NCI-H1417 treated with DMSO at 0.1 percent for 48 hours (cell line): ENCODE measurements at regions not wholly inside any gene's neighbourhood (a gene's known extent, or its start where the extent isn't known, plus 50 kb on each side); places are given as distances from the start of the nearest gene placed in this dataset.

Source experiments
- DNase-seq: peaks from one replicate; lab custom pipeline; 2025; lab: John Stamatoyannopoulos, UW

DNA sequence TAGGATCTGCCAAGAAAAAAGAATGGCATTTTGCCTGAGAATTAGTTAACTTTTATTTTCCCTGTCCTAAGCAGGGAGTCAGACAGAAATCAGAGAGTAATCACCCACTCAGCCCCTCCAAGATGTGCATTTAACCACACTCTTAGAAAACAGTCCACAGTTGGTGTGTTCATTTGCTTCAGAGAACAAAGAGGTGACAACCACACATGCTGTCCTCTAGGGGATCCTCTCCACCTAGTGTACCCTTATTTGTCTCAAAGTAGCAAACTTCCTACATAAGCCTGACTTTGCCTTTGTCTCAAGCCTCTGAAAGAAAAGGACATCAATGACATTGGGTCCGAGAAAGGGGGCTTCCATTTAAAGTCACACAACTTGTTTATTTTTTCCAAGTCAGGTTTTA lies 107.0 kb upstream of the RFC3 start:
- no peak for DNase-seq

DNA sequence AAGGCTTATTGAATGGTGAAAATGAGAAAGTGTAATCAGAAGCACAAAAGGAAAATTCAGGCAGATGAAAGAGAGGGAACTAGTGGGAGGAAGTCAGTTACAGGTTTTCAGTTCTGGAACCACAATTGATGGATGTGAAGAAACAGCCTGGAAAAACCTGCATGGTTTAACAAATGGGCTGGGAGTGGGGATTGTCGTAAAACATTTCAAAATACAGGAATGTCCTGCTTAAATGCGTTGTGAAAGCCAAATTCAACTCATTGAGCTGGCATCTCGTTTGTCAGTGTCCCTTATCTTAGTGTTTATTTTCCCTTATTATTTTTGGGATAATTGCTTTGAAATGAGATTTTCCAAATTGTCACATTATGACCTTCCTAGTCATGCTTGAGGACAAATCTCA lies 106.5 kb upstream of the RFC3 start:
- no peak for DNase-seq

DNA sequence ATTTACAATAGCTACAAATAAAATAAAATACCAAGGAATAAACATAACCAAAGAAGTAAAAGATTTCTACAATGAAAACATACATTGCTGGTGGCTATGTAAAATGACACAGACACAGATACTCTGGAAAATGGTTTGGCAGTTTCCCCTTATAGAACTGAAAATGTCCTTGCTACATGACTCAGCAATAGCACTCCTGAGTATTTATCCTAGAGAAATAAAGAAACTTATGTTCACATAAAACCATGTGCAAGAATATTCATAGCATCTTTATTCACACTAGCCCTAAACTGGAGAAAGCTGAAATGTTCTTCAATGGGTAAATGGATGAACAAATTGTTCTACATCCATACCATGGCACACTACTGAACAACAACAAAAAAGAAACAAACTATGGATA lies 100.2 kb upstream of the RFC3 start:
- no peak for DNase-seq

DNA sequence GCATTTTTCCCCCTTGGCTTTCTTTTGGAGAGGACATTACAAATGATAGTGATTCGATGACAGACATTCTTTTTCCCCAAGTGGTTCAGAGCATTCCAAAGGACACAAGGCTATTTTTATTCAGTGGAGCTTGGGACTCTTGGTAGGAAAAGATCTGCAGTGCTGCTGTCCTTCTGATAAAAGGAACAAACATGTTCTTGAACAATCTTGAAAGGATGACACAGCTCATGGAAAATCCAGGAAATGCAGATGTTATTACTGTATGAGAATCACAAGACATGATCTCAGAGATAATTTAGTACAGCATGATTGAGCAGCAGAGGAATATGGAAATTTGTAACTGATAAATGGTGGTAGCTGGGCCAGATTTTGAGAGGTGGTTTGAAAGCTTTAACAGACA lies 96.2 kb upstream of the RFC3 start:
- DNase-seq, result no peak

DNA sequence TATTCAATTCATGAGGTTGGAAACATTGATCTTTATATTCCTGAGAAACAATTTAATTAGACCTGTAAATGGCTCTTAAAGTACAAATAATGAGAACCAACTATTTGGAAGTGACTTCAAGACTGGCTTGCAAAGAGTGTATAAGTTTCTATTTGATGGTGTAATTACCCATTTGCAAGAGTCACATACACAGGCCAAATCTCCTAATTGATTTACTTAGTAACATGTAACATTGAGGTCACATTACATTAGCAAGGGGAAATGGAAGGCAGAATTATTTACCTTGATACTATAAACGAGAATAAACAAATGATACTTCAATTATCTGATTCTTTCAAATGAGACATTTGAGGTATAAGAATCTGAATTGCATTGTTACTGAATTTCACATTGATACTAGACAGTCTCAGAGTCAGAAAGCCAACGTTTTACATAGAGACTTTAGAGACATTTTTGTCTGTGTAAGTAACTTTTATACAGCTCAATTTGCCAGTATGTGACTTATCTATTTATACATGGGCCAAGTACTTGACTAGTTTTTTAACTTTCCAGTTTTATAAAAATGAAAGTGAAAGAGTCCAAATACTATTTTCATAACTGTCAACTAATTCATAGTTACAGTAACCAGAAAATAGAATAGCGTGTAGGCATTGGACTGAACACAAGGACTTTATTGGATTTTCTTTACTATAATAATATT lies 95.6 kb upstream of the RFC3 start:
- no peak for DNase-seq

DNA sequence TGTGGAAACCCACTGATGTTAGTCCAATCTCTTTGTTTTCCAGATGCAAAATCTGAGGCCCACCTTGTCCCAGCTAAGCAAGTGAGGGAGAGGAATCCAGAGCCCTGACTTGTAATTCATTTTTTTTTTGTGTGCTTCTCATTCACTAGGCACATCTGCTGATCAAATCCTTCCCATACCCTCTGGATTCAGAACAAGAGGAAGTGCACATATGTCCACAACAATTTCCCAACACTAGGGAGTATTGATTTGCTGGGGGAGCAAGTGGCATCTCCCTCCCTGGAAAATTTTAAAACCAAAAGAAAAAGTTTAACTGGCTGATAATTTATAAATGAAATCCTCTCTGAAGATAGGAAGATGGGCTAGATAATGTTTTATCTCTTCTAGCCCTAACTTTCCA lies 94.6 kb upstream of the RFC3 start:
- DNase-seq, result no peak

DNA sequence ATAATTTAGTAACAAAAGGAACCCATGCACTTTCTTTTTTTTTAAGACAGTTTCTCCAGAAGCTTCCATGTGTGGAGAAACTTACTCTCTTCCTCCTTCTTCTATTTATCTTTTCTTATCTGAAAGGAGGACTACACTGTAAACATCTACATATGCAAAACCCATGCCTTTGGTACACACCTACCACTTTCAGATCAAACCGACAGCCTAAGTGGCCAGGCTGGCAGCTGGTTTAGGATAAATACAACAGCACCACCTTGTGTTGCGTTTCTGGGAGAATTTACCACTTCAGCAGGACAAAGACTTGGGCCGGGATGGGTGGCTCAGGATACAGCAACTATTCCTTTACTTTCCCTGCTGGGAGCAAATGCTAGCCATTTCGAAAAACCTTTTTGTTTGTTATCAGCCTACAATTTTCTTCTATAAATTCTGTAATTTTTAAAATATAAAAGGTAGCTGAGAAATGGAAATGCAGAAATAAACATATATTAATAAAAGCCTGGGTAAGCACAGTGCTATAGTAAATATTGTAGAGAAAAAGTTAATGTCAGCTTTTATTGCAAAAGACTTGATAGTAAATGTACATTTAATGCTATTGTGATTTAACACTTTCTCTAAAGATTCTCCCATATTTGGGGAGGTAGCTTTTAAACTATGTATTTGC lies 94.0 kb upstream of the RFC3 start:
- DNase-seq, result peak; percentile 64

DNA sequence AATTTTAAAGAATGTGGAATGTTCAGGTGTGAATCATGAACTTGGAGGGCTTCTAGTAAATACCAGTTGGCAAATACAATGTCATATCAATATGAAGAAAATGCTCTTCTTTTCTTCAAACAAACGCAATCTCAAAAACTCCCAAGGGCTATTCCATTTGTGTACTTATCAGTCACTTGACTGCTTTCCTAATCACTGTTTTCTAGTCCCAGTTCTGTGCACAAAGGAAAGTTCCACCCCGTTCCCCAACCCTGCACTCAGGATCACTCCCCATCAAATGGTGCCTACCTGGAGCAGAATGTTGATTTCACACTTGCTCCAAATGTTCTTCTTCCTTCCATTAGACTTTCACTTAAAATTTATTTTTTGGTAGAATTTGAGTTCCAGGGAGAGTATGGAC lies 92.6 kb upstream of the RFC3 start:
- DNase-seq, result no peak

DNA sequence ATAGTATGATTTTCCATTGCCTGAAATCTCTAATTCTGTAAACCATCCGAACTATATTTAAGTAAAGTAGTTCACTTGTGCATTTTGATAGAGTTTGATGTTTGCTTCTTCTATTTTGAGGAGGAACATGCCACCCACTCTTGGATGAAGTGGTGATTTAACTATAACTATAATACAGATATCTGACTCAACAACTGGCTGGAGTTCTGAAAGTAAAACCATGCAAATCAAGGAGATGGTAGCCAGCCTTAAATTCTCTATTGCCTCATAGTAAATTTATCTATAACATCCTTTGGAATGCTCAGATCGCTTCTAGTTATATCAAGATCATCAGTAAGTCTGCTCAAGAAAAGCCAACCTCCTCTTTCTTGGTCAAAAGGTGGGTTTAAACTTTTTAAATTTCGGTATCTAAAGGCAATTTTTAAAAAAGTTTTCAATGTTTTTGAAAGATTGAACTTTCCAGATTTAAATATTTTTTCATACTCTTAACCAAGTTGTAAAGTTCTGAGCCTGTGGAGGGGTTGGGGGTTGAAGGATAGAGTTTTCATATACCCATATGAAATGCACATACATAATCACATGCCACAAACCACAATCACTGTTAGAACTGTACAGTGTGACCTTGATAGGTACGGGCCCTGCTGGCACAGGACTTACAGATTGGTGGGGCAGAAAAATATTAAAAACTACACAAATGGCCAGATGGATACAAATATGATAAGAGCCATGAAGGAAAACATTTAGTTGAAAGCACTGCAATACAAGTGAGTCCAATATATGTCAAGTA lies 90.5 kb upstream of the RFC3 start:
- DNase-seq, result no peak

DNA sequence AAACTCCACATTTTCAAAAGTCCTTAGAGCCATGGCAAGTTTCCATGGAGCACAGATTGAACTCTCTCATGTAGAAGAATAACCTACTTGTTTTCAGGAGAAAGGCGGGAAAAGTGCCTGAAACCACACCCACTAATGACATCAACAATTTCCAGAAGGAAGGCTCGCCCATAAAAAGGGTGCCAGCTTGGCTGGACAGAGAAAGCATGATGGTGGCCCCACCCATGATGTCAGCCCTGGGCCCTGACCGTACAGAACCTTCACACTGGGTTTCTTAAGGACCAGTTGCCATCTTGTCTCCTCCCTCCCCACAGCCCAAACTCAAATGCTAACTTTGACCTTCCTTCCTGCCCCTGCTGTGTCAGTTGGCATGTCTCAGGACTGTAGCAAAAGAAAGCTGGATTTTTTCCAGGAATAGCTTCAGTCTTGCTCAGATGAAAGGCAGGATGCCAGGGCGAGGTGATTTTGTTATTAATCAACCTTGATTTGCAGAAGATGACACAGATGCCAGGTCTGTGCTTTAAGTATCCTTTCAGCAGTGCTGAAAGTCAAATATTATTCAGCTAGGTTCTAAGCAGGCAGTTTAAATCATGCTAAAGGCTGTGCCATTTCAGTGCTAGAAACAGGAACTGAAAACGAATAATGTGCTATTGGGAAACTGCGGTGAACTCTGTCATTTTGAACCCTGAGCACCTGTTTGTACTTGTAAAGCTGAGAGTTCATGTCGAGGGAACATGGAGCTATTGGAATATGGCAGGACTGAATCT lies 89.5 kb upstream of the RFC3 start:
- no peak for DNase-seq

DNA sequence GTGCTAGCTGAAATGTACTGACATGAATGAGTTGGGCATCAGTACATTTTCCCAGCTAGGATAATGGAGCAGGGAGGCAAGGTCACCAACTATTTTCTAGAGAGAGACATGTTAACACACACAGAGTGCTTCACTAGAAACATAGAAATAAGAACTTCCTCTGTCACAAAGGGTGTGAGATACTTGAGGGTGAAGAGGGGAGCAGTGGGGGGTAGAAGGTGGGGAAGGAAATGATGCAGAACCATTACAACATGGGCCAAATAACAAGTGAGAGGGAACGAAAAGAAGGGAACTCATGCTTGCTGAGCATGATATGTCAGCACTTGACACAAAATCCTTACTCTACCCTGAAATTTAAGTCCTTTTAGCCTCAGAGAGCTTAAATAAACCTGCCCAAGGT lies 87.8 kb upstream of the RFC3 start:
- no peak for DNase-seq

DNA sequence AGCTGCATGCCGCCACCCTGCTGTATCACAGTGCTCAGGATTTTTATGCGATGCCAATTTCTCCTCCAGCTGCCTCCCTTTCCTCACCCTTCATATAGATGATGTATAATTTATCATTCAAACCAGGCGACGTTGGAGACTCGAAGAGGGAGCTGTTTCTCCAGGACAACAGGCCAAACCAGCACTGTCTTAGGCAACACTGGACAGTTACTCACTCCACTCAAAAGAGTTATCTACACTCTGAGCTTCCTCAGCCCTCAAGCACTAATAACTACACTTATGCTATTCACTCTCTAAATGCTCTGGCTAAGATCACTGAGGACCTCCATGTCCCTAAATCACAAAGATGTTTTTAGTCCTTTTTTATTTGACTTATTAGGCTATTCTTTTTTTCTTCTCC lies 87.3 kb upstream of the RFC3 start:
- DNase-seq, result no peak

DNA sequence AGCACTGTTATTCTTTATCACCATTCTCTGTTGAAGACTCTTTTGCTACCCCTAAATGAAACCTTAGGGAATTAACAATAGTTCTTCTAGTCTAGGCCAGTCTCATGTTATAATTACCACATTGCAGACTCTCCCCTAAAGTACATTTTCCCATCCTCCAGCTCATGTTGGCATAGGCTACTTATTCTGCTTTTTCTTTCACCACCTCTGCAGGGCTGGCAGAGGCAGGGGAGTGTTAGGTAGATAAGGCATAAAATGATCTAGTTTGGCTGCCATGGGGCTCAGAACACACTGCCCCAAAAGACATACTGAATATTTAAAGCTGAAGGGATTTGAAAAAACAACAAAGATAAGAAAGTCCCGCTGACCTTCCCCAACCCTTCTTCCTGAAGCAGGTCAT lies 82.7 kb upstream of the RFC3 start:
- DNase-seq, result no peak

DNA sequence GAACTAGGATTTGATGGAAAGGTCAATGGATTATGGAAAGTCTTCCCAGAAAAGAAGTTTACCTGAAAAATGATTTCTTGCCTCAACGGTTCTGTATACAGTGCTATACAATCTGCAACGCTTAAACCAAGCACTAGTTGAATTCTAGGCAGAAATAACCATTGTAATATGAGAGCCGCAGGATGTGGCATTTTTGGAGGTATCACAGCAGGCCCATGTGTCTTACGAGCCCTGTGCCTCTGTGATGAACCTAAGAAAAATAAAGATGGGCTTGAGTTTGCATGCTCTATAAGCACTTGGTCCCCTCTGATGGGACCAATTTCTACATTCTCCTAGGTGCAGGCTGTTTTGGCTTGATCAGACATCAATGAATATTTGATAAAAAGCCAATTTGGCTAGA lies 78.7 kb upstream of the RFC3 start:
- DNase-seq, result no peak

DNA sequence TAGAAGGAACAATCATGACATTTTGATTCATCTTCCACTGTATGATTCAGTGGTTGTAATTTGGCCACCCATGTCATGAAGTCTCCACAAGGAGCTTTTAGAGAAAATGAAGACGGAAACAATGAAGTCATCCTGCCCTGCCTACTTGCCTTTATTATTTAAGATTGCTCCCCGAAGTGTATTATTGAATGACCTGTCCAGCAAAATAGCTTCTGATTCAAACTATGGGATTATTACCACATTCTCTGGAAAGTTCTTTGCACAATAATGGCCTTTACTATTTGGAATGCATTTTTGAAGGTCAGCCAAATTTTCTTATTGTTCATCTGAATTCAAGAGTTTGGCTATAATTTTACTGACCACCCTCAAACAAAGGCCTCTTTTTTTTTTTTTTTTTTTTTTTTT lies 77.8 kb upstream of the RFC3 start:
- DNase-seq, result no peak

DNA sequence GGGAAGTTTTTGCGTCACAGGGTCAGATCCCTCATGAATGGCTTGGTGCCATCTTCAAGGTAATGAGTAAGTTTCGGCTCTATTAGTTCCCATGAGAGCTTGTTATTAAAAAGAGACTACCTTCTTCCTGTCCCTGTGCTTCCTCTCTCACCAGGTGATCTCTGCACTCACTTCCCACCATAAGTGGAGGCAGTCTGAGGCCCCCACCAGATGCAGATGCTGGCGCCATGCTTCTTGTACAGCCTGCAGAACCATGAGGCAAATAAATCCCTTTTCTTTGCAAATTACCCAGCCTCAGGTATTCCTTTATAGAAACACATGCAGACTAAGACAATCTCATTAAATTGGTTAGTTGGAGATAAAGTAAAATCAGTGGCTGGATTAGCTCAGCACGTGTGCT lies 75.6 kb upstream of the RFC3 start:
- no peak for DNase-seq

DNA sequence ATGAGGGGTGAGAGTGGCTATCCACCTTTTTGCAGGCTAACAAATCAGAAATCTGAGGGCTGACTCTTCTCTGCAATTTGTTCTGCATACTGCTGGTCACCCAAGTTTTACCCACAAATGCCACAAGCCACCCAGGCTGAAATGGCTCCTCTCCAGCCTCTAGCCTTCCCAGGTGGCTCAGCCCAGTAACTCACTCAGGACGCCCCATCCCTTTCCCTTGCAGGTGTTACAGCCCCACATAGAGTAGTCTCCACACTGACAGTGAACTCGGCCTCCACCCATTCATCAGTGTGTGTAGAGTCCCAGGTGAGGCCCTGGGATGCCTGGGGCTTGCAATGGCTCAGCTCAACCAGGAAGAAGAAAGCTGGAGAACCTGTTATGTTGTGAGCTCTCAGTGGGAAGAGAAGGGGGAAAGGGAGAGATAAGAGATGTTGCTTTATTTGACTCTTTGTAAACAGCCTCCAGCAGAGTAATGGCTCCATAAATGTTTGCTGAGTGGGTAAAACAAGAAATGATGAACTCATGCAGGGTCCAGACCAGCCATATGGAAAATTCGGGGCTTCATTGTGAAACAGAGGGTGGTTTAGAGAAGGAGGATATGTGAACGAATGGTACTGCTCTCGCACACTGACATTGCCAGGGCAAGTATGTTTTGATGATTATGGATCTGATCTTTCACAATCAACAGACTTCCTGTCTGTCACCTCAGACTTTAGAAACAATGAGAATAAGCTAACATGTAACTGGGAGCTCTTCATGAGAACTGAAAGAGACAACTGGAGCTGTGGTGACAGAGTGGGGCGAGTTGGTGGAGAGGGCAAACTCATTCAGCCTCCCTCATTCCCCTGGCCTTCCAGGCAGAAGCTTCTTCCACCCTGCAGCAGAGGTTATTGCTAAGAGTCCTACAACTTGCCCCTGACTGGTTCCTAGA lies 74.2 kb upstream of the RFC3 start:
- DNase-seq, result no peak

DNA sequence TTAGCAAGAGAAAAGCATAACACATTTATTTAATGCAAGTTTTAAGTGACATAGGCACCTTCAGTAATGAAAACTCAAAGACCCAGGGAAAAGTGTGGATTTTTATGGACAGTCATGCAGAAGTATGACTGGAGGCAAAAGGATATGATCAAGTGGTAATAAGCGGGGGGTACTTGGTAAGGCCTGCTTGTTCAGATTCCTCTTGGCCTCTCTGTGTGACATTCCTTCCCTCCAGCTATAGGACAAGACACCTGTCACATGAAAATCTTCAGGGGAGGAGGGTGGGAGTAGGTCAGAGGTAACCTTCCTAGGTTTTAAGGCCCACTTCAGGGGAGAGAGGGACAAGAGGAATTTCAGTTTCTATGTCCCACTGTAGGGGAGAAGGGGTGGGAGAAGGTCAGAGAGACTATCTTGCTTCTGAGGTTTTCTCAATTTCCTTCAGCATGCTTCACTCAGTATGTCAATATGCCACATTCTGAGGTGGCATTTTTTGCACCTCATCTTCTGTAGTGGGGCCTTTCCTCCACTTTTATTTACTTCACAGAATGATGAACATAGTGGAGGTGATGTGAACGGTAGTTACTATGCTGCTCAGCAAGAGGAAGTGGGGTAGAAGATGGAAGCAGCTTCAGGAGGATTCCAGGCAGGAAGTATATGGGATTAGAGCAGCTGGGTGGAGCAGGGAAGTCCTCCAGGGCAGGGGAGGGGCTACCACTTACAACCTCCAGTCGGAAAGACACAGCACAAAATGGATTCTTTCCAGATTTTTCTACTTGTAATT lies 73.2 kb upstream of the RFC3 start:
- no peak for DNase-seq

DNA sequence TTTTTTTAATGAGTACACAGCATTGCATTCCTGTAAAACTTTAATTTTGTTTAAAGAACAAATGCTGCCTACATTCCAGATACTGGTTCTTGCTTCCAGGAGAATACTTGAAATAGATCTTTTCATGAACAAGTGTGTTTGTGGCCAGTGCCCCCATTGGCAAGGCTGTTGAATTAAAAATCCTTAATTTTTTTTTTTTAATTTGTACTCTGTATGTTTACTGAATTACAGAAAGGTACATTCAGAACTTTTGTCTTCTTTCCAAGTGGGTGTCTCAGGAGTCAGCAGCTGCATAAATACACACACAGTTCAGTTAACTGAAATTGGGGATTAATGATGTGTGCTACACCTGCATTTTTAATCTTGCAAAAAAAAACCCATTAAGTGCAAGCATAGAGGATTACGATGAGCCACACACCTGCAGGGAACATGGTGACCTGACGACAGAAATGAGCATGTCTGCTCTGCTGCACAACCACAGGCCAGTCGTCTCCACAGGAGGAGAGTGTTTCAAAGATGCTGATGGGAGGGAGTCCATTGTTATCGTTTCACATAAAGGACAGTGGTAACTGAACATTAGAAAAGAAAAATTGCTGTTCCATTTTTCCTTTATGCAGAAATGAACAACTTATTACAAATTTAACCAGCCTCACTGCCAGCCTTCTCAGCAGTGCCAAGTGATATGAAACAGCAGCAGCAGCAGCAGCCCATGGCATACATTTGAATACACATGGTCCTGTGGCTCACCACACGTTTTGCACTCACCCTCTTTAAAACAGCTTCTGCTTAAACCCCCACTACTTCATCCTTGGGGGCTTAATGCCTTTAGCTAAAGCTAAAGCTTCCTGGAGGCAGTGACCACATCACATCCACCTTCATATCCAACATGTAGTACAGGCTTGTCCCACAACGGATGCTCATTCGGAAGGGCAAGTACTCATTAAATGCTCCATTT lies 72.3 kb upstream of the RFC3 start:
- peak; percentile 82 for DNase-seq

DNA sequence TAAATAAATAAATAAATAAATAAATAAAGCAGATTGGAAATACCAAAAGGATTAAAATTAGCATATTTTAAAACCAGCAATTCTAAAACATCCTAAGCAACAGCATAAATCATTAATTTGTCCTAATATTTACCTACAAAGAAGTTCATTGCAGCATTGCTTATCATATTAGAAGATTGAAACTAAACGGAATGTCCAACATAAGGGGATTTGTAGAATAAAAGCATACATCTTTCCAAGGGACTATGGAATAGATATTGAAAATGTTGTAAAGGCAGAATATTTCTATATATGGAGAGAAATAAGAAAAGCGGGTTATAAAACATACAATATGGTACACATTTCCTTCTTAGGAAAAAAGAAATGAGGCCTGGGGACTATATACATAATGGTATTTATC lies 71.1 kb upstream of the RFC3 start:
- no peak for DNase-seq
